Right lobe of liver (tissue), 4 donors: ENCODE measurements at regions not wholly inside any gene's neighbourhood (a gene's known extent, or its start where the extent isn't known, plus 50 kb on each side); places are given as distances from the start of the nearest gene placed in this dataset.

Experiments used
- POLR2A ChIP-seq: fragments of 450-650 bp; IDR thresholded peaks from one replicate; pipeline ENCODE4 v1.6.1; 2017; ENCODE audit warnings: antibody characterized with exemption, mild to moderate bottlenecking
- TF ChIP-seq, protein P1 (sequence below), 4 donors: fragments of 200-600 bp in 3 of 4; fragments of 450-650 bp in 1 of 4; IDR thresholded peaks; one replicate each; pipeline versions ENCODE4 v1.5.1 to v1.8.0; 2016 to 2022; ENCODE audit warnings: antibody characterized with exemption in 4 of 4, mild to moderate bottlenecking in 2 of 4
- donor health status: DM: no; HTN: no; CAD: no.
- donor health status: DM: no; HTN: no; CAD: no.
- donor health status: DM: no; HTN: yes; CAD: no.

GRCh38 chr17:5922476-5922875 lies 147.7 kb upstream of the WSCD1 start:
- TF ChIP-seq, protein P1, sequence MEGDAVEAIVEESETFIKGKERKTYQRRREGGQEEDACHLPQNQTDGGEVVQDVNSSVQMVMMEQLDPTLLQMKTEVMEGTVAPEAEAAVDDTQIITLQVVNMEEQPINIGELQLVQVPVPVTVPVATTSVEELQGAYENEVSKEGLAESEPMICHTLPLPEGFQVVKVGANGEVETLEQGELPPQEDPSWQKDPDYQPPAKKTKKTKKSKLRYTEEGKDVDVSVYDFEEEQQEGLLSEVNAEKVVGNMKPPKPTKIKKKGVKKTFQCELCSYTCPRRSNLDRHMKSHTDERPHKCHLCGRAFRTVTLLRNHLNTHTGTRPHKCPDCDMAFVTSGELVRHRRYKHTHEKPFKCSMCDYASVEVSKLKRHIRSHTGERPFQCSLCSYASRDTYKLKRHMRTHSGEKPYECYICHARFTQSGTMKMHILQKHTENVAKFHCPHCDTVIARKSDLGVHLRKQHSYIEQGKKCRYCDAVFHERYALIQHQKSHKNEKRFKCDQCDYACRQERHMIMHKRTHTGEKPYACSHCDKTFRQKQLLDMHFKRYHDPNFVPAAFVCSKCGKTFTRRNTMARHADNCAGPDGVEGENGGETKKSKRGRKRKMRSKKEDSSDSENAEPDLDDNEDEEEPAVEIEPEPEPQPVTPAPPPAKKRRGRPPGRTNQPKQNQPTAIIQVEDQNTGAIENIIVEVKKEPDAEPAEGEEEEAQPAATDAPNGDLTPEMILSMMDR (IDR thresholded peaks at IDR 0.05): no peak
- no peak for TF ChIP-seq POLR2A
